Esophagus muscularis mucosa (tissue), 4 donors: ENCODE measurements at regions not wholly inside any gene's neighbourhood (a gene's known extent, or its start where the extent isn't known, plus 50 kb on each side); places are given as distances from the start of the nearest gene placed in this dataset.

Experiments
- CTCF ChIP-seq, 3 experiments: fragments of 200-600 bp in 2 of 3; fragments of 450-650 bp in 1 of 3; sonication (generic) in 2 of 3; IDR thresholded peaks; one replicate each; pipeline ENCODE4 v1.5.1; 2017 to 2019; ENCODE audit warnings: antibody characterized with exemption in 3 of 3, mild to moderate bottlenecking in 2 of 3, moderate library complexity in 1 of 3
- EP300 ChIP-seq: sonication (generic); formaldehyde crosslinking; IDR thresholded peaks from one replicate; pipeline ENCODE4 v1.6.1; 2017; ENCODE audit warnings: antibody characterized with exemption
- POLR2A ChIP-seq: fragments of 450-650 bp; IDR thresholded peaks from one replicate; pipeline ENCODE4 v1.6.1; 2017; ENCODE audit warnings: antibody characterized with exemption, moderate library complexity, mild to moderate bottlenecking, low read depth
- POLR2AphosphoS5 ChIP-seq, 2 donors: sonication (generic); formaldehyde crosslinking; IDR thresholded peaks; one replicate each; pipeline ENCODE4 v1.6.1; 2017; ENCODE audit warnings: antibody characterized with exemption in 2 of 2

GRCh38 chr15:96165081-96165480 is 165.4 kb upstream of the NR2F2 start:
- TF ChIP-seq CTCF (IDR thresholded peaks at IDR 0.05) = no peak
- TF ChIP-seq POLR2A = no peak
- no peak for TF ChIP-seq EP300
- TF ChIP-seq POLR2AphosphoS5 (IDR thresholded peaks at IDR 0.05) = no peak
